ENCODE measurements at regions not wholly inside any gene's neighbourhood (a gene's known extent, or its start where the extent isn't known, plus 50 kb on each side); places are given as distances from the start of the nearest gene placed in this dataset.

GRCh38 chr9:95776176-95776575, 99.3 kb upstream of the ERCC6L2 start:
- no peaks in the 10 kb centered on the region for H3K36me3 ChIP-seq (ENCODE audit: control insufficient read depth in 2 of 3, insufficient read depth in 3 of 3, low read length in 3 of 3)
- intact Hi-C loops (cut with DNase I) = no loop called here
- DNase-seq (no peak), FAIRE-seq (no peak)
- TF ChIP-seq CTCF (IDR thresholded peaks at IDR 0.05; ENCODE audit: borderline replicate concordance, extremely low read depth, insufficient read depth) = no peak
- H3K27me3 ChIP-seq (ENCODE audit: control insufficient read depth, insufficient read depth, low read length) = no peaks in the 10 kb centered on the region
- no peak overlapping the region for H3K9ac ChIP-seq (ENCODE audit: low read length in 3 of 3)
- H3K4me3 ChIP-seq (ENCODE audit: low read length in 3 of 3) = no peak overlapping the region
- H3K27ac ChIP-seq (ENCODE audit: low read depth in 2 of 2, low read length in 2 of 2) = no peak overlapping the region
- peaks cover 0 to 9% (median 4%) of the 10 kb centered on the region in 3 donors for H3K4me1 ChIP-seq (ENCODE audit: control insufficient read depth in 2 of 3, insufficient read depth in 2 of 3, low read depth in 1 of 3, low read length in 3 of 3)
- no peaks in the 10 kb centered on the region for H3K9me3 ChIP-seq (ENCODE audit: control insufficient read depth in 2 of 3, insufficient read depth in 1 of 3, low read length in 3 of 3)

GRCh38 chr9:95775191-95775590, 100.3 kb upstream of the ERCC6L2 start:
- no peak for FAIRE-seq
- Histone ChIP-seq H3K27me3 (ENCODE audit: control insufficient read depth, insufficient read depth, low read length) (no peaks in the 10 kb centered on the region), H3K9ac (ENCODE audit: low read length in 3 of 3) (no peak overlapping the region), H3K4me3 (ENCODE audit: low read length in 3 of 3) (no peak overlapping the region), H3K27ac (ENCODE audit: low read depth in 2 of 2, low read length in 2 of 2) (no peak overlapping the region), H3K9me3 (ENCODE audit: control insufficient read depth in 2 of 3, insufficient read depth in 1 of 3, low read length in 3 of 3) (no peaks in the 10 kb centered on the region), H3K4me1 (ENCODE audit: control insufficient read depth in 2 of 3, insufficient read depth in 2 of 3, low read depth in 1 of 3, low read length in 3 of 3) (peaks cover 2 to 9% (median 4%) of the 10 kb centered on the region in 3 donors), H3K36me3 (ENCODE audit: control insufficient read depth in 2 of 3, insufficient read depth in 3 of 3, low read length in 3 of 3) (no peaks in the 10 kb centered on the region)
- intact Hi-C loops (cut with DNase I) = no loop called here
- no peak for DNase-seq
- TF ChIP-seq CTCF (IDR thresholded peaks at IDR 0.05; ENCODE audit: borderline replicate concordance, extremely low read depth, insufficient read depth) = no peak

GRCh38 chr9:95773053-95773418, 102.5 kb upstream of the ERCC6L2 start:
- intact Hi-C loops (cut with DNase I) = no loop called here
- Histone ChIP-seq H3K36me3 (ENCODE audit: control insufficient read depth in 2 of 3, insufficient read depth in 3 of 3, low read length in 3 of 3) (no peaks in the 10 kb centered on the region), H3K4me1 (ENCODE audit: control insufficient read depth in 2 of 3, insufficient read depth in 2 of 3, low read depth in 1 of 3, low read length in 3 of 3) (peaks cover 2 to 9% (median 4%) of the 10 kb centered on the region in 3 donors), H3K27me3 (ENCODE audit: control insufficient read depth, insufficient read depth, low read length) (no peaks in the 10 kb centered on the region), H3K27ac (ENCODE audit: low read depth in 2 of 2, low read length in 2 of 2) (peak overlapping the region in 1 of 2 donors; percentile 54), H3K4me3 (ENCODE audit: low read length in 3 of 3) (no peak overlapping the region), H3K9ac (ENCODE audit: low read length in 3 of 3) (no peak overlapping the region), H3K9me3 (ENCODE audit: control insufficient read depth in 2 of 3, insufficient read depth in 1 of 3, low read length in 3 of 3) (no peaks in the 10 kb centered on the region)
- FAIRE-seq (no peak), DNase-seq (no peak)
- no peak for TF ChIP-seq CTCF (IDR thresholded peaks at IDR 0.05; ENCODE audit: borderline replicate concordance, extremely low read depth, insufficient read depth)

Data from kidney (tissue), 13 donors.